Fibroblast of lung (primary cell): ENCODE measurements at regions not wholly inside any gene's neighbourhood (a gene's known extent, or its start where the extent isn't known, plus 50 kb on each side); places are given as distances from the start of the nearest gene placed in this dataset.

ENCODE experiments used
- DNase-seq, 2 donors: peaks; one replicate each; pipeline versions ENCODE4 v3.0.0 to v3.0.0-alpha.2; 2010; ENCODE audit warnings: low read depth in 2 of 2
- H2AFZ ChIP-seq: 2 replicates; pipeline ENCODE4 v1.5.1; 2012; ENCODE audit warnings: low read length, control low read depth, inconsistent platforms
- H3K27ac ChIP-seq: 2 replicates; pipeline ENCODE4 v1.5.1; 2011; ENCODE audit warnings: low read length, control low read depth; ENCODE audit not compliant: insufficient read depth
- H3K27me3 ChIP-seq: 2 replicates; pipeline ENCODE4 v1.5.1; 2011; ENCODE audit warnings: mild to moderate bottlenecking, low read length; ENCODE audit not compliant: control insufficient read depth, insufficient read depth
- H3K36me3 ChIP-seq: 2 replicates; pipeline ENCODE4 v1.5.1; 2011; ENCODE audit warnings: low read length; ENCODE audit not compliant: control insufficient read depth, insufficient read depth
- H3K4me1 ChIP-seq: 2 replicates; pipeline ENCODE4 v1.5.1; 2011; ENCODE audit warnings: low read length; ENCODE audit not compliant: control insufficient read depth, insufficient read depth; ENCODE audit errors: extremely low read depth
- H3K4me2 ChIP-seq: 2 replicates; pipeline ENCODE4 v1.5.1; 2011; ENCODE audit warnings: low read length, control low read depth; ENCODE audit not compliant: insufficient read depth; ENCODE audit errors: extremely low read depth
- H3K4me3 ChIP-seq, 4 experiments: fragments of 200-600 bp in 1 of 4; sonication (generic) in 1 of 4; replicated peaks in 1 of 4; 2 replicates each; pipeline ENCODE4 v1.5.1; 2011 to 2016; ENCODE audit warnings: low read length in 4 of 4, low read depth in 3 of 4, mild to moderate bottlenecking in 3 of 4, control low read depth in 2 of 4, inconsistent platforms in 1 of 4, mixed read lengths in 1 of 4; ENCODE audit not compliant: insufficient read depth in 1 of 4; ENCODE audit errors: control extremely low read depth in 1 of 4
- H3K79me2 ChIP-seq: 2 replicates; pipeline ENCODE4 v1.5.1; 2012; ENCODE audit warnings: mild to moderate bottlenecking, low read length, inconsistent platforms; ENCODE audit not compliant: control insufficient read depth, insufficient read depth
- H3K9ac ChIP-seq: 2 replicates; pipeline ENCODE4 v1.5.1; 2011; ENCODE audit warnings: mild to moderate bottlenecking, low read length, control low read depth; ENCODE audit not compliant: insufficient read depth
- H3K9me3 ChIP-seq: 2 replicates; pipeline ENCODE4 v1.5.1; 2012; ENCODE audit warnings: low read depth, low read length; ENCODE audit not compliant: control insufficient read depth, insufficient read depth
- H4K20me1 ChIP-seq: 2 replicates; pipeline ENCODE4 v1.5.1; 2011; ENCODE audit warnings: low read length; ENCODE audit not compliant: control insufficient read depth, insufficient read depth; ENCODE audit errors: extremely low read depth
- EZH2 ChIP-seq: IDR thresholded peaks from 2 replicates; pipeline ENCODE4 v1.5.1; 2012; ENCODE audit warnings: low read length, control low read depth, mild to moderate bottlenecking; ENCODE audit errors: missing control alignments
- TF ChIP-seq, protein P1 (sequence below), 2 donors: IDR thresholded peaks in 1 of 2; conservative IDR thresholded peaks in 1 of 2; 1 replicate in 1 of 2; 2 replicates in 1 of 2; pipeline ENCODE4 v1.5.1; 2011 to 2012; ENCODE audit warnings: low read length in 2 of 2, control low read depth in 1 of 2, inconsistent platforms in 1 of 2, low read depth in 1 of 2, mild to moderate bottlenecking in 1 of 2

DNA sequence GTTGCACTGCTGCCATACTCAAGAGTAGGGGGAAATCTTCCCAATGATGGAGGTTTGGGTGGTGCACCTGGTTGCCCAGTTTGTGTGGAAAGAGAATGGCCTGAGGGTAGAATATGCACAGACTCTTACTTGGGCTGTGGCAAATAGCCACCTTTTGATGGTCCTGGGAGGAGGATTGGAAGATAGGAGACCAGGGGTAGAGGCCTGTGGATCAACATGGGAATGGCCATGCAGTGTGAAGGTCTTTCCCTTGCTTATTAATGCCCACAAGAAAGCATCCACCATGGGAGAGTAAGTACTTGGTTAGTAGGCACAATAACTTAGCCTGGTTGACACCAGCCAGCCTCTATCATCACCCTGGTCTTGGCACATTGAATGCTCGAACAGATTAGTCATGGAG, 156.8 kb upstream of the LEF1 start:
- Histone ChIP-seq H3K27me3 (no peaks in the 10 kb centered on the region), H3K36me3 (no peaks in the 10 kb centered on the region), H3K79me2 (no peaks in the 10 kb centered on the region), H3K4me3 (no peak overlapping the region), H3K27ac (no peak overlapping the region), H3K4me2 (no peak overlapping the region), H3K4me1 (no peaks in the 10 kb centered on the region), H3K9ac (no peak overlapping the region), H3K9me3 (no peaks in the 10 kb centered on the region), H2AFZ (no peak overlapping the region), H4K20me1 (no peaks in the 10 kb centered on the region)
- no peak for TF ChIP-seq EZH2
- TF ChIP-seq, protein P1, sequence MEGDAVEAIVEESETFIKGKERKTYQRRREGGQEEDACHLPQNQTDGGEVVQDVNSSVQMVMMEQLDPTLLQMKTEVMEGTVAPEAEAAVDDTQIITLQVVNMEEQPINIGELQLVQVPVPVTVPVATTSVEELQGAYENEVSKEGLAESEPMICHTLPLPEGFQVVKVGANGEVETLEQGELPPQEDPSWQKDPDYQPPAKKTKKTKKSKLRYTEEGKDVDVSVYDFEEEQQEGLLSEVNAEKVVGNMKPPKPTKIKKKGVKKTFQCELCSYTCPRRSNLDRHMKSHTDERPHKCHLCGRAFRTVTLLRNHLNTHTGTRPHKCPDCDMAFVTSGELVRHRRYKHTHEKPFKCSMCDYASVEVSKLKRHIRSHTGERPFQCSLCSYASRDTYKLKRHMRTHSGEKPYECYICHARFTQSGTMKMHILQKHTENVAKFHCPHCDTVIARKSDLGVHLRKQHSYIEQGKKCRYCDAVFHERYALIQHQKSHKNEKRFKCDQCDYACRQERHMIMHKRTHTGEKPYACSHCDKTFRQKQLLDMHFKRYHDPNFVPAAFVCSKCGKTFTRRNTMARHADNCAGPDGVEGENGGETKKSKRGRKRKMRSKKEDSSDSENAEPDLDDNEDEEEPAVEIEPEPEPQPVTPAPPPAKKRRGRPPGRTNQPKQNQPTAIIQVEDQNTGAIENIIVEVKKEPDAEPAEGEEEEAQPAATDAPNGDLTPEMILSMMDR (conservative IDR thresholded peaks at IDR 0.05 in 1 of 2, IDR thresholded peaks at IDR 0.05 in 1 of 2; ENCODE audit: low read depth in 1 of 2, low read length in 2 of 2) = no peak
- no peak for DNase-seq

DNA sequence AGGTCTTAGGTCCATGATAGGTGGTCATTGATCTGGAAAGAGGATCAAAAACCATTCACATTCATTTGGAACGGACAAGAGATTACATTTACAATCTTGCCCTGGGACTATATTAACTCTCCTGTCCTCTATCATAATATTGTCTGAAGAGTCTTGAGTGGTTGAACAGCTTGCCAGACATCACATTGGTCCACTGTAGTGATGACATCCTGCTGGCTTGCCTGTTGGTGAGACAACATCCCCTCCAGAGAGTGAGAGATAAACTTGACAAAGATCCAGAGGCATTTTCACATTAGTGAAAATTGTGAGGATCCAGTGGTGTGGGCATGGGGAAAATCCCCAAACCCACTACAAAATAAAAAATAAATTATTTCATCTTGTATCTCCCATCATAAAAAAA, 155.7 kb upstream of the LEF1 start:
- Histone ChIP-seq H3K36me3 (no peaks in the 10 kb centered on the region), H3K27ac (no peak overlapping the region), H4K20me1 (no peaks in the 10 kb centered on the region), H3K4me3 (no peak overlapping the region), H3K27me3 (no peaks in the 10 kb centered on the region), H3K79me2 (no peaks in the 10 kb centered on the region), H3K9me3 (no peaks in the 10 kb centered on the region), H3K9ac (no peak overlapping the region), H3K4me1 (no peaks in the 10 kb centered on the region), H3K4me2 (no peak overlapping the region), H2AFZ (no peak overlapping the region)
- DNase-seq = no peak
- TF ChIP-seq EZH2 = no peak
- TF ChIP-seq, protein P1 (conservative IDR thresholded peaks at IDR 0.05 in 1 of 2, IDR thresholded peaks at IDR 0.05 in 1 of 2; ENCODE audit: low read depth in 1 of 2, low read length in 2 of 2) = no peak

DNA sequence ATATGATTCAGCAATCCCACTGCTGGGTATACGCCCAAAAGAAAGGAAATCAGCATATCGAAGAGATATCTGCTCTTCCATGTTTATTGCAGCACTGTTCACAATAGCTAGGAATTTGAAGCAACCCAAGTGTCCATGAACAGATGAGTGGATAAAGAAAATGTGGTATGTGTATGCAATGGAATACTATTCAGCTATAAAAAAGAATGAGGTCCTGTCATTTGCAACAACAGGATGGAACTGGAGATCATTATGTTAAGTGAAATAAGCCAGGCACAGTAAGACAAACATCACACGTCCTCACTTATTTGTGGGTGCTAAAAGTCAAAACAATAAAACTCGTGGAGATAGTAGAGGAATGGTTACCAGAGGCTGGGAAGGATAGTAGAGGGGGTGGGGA, 153.8 kb upstream of the LEF1 start:
- no peaks in the 10 kb centered on the region for H3K36me3 ChIP-seq
- H3K9me3 ChIP-seq = no peaks in the 10 kb centered on the region
- H3K4me2 ChIP-seq = no peak overlapping the region
- no peak for TF ChIP-seq EZH2
- TF ChIP-seq, protein P1 (conservative IDR thresholded peaks at IDR 0.05 in 1 of 2, IDR thresholded peaks at IDR 0.05 in 1 of 2; ENCODE audit: low read depth in 1 of 2, low read length in 2 of 2) = no peak
- H2AFZ ChIP-seq = no peak overlapping the region
- no peak overlapping the region for H3K9ac ChIP-seq
- no peaks in the 10 kb centered on the region for H3K27me3 ChIP-seq
- no peaks in the 10 kb centered on the region for H3K4me1 ChIP-seq
- H4K20me1 ChIP-seq = no peaks in the 10 kb centered on the region
- DNase-seq = no peak
- no peaks in the 10 kb centered on the region for H3K79me2 ChIP-seq
- H3K4me3 ChIP-seq = no peak overlapping the region
- H3K27ac ChIP-seq = no peak overlapping the region
